GM04503 (cell line): ENCODE measurements at regions not wholly inside any gene's neighbourhood (a gene's known extent, or its start where the extent isn't known, plus 50 kb on each side); places are given as distances from the start of the nearest gene placed in this dataset.

Experiments
- DNase-seq: peaks from one replicate; pipeline ENCODE4 v3.0.0-alpha.2; 2012; ENCODE audit warnings: low read depth

- peak; percentile 9 for DNase-seq
Measured at GRCh38 chr16:86448306-86448890, 61.9 kb upstream of the FOXF1 start.

GRCh38 chr16:86449446-86450095 lies 60.8 kb upstream of the FOXF1 start:
- no peak for DNase-seq

- DNase-seq = no peak
Measured at GRCh38 chr16:86450691-86451090, 59.6 kb upstream of the FOXF1 start.

- peak; percentile 14 for DNase-seq
Measured at GRCh38 chr16:86452451-86452850, 57.9 kb upstream of the FOXF1 start.

DNA sequence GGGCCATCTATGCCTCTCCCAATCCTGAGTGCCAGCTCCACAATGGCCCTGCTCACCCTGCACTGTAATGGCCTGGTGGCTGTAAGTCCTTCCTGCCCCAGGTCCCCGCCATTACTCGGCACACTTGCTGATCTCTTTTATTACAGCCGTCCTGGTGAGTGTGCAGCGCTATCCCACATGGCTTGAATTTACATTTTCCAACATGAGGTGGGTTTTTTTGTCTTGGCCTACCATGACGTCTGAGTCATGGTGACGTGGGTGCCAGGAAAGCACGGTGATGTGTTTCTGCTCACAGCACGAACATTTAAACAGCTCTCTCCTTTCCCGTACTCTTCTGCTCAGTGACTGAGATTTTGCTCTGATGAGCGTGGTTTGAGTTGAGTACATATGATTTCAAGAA lies 55.2 kb upstream of the FOXF1 start:
- DNase-seq = peak; percentile 60

DNA sequence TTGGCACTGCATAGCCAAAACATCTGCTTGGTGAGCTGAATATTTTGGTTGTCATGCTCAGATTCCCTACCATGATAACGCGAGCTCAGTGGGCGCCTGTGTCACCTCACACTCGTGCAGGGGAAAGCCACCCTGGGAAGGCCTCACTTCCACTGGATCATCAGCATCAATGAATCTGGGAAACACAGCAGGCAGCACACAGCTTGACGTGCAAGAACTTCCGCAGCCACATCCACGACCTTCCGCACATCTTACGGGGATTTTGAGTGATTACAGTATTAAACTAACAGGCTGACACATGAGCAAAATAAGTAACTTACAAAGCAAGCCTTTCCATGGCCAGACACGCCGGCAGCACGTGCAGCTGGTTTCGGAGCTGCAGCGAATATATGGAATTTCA lies 54.7 kb upstream of the FOXF1 start:
- no peak for DNase-seq

GRCh38 chr16:86457501-86458148 lies 52.7 kb upstream of the FOXF1 start:
- DNase-seq = peak; percentile 73

GRCh38 chr16:86458149-86458777 lies 52.1 kb upstream of the FOXF1 start:
- no peak for DNase-seq

DNA sequence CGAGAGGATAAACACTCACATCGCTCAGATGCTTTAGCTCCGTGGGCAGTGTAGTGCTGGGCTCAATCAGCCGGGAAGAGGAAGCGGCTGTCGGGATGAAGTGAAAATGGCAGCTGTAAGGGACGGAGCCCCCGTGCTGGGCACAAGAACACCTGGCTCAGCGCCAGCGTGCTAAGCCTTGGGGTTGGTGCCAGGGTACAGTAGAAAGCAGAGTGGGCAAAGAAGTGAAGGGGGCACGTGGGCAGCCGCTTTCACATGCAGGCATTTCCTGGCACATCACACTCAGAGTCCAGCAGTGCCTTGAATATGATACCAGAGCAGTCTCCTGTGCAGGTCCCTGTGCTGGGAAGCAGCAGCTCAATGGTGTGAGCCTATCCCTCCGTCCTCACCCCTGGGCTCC lies 51.1 kb upstream of the FOXF1 start:
- DNase-seq = no peak
